ENCODE measurements at regions not wholly inside any gene's neighbourhood (a gene's known extent, or its start where the extent isn't known, plus 50 kb on each side); places are given as distances from the start of the nearest gene placed in this dataset.

GRCh38 chr16:62882552-62883221 lies 846.4 kb upstream of the CDH8 start:
- peaks cover 31% of the 10 kb centered on the region for H3K9me3 Mint-ChIP-seq
- H3K4me3 Mint-ChIP-seq: no peak overlapping the region
- DNase-seq: no peak
- no peaks in the 10 kb centered on the region for H3K36me3 Mint-ChIP-seq (ENCODE audit: low read depth)
- H3K27ac Mint-ChIP-seq: no peak overlapping the region
- H3K27me3 Mint-ChIP-seq (ENCODE audit: insufficient read depth): peaks cover 1% of the 10 kb centered on the region; the same call in 1 of the 2 replicates
- no peak for TF ChIP-seq CTCF (IDR thresholded peaks at IDR 0.05)
- no peaks in the 10 kb centered on the region for H3K4me1 Mint-ChIP-seq (ENCODE audit: low read depth)

GRCh38 chr16:62876133-62876532 lies 839.9 kb upstream of the CDH8 start:
- DNase-seq: no peak
- Mint-ChIP-seq H3K27ac (no peak overlapping the region), H3K4me1 (ENCODE audit: low read depth) (no peaks in the 10 kb centered on the region), H3K4me3 (no peak overlapping the region), H3K36me3 (ENCODE audit: low read depth) (no peaks in the 10 kb centered on the region), H3K27me3 (ENCODE audit: insufficient read depth) (no peaks in the 10 kb centered on the region), H3K9me3 (peaks cover 39% of the 10 kb centered on the region)
- TF ChIP-seq CTCF (IDR thresholded peaks at IDR 0.05): no peak

GRCh38 chr16:62872339-62872738 lies 836.1 kb upstream of the CDH8 start:
- DNase-seq: no peak
- H3K27me3 Mint-ChIP-seq (ENCODE audit: insufficient read depth): no peaks in the 10 kb centered on the region
- no peak overlapping the region for H3K4me3 Mint-ChIP-seq
- no peaks in the 10 kb centered on the region for H3K4me1 Mint-ChIP-seq (ENCODE audit: low read depth)
- H3K9me3 Mint-ChIP-seq: peaks cover 37% of the 10 kb centered on the region
- no peak overlapping the region for H3K27ac Mint-ChIP-seq
- TF ChIP-seq CTCF (IDR thresholded peaks at IDR 0.05): no peak
- H3K36me3 Mint-ChIP-seq (ENCODE audit: low read depth): no peaks in the 10 kb centered on the region

- Mint-ChIP-seq H3K27ac (no peak overlapping the region), H3K36me3 (ENCODE audit: low read depth) (no peaks in the 10 kb centered on the region), H3K4me1 (ENCODE audit: low read depth) (no peaks in the 10 kb centered on the region), H3K4me3 (no peak overlapping the region), H3K9me3 (peaks cover 37% of the 10 kb centered on the region), H3K27me3 (ENCODE audit: insufficient read depth) (no peaks in the 10 kb centered on the region)
- DNase-seq: no peak
- no peak for TF ChIP-seq CTCF (IDR thresholded peaks at IDR 0.05)
Measured at GRCh38 chr16:62870554-62870953, 834.3 kb upstream of the CDH8 start.

- Mint-ChIP-seq H3K27ac (no peak overlapping the region), H3K36me3 (ENCODE audit: low read depth) (no peaks in the 10 kb centered on the region), H3K4me3 (no peak overlapping the region), H3K27me3 (ENCODE audit: insufficient read depth) (no peaks in the 10 kb centered on the region), H3K4me1 (ENCODE audit: low read depth) (no peaks in the 10 kb centered on the region), H3K9me3 (peaks cover 30% of the 10 kb centered on the region)
- TF ChIP-seq CTCF (IDR thresholded peaks at IDR 0.05): no peak
- no peak for DNase-seq
Measured at GRCh38 chr16:62869837-62870236, 833.6 kb upstream of the CDH8 start.

Measured in HFFc6 (cell line).